GM19240 (cell line): ENCODE measurements at regions not wholly inside any gene's neighbourhood (a gene's known extent, or its start where the extent isn't known, plus 50 kb on each side); places are given as distances from the start of the nearest gene placed in this dataset.

ENCODE experiments used
- DNase-seq: peaks from one replicate; pipeline ENCODE4 v3.0.0; 2011; ENCODE audit warnings: low spot score; ENCODE audit not compliant: insufficient read length

GRCh38 chr16:79408355-79408754 lies 192.2 kb downstream of the MAF start:
- DNase-seq: no peak

GRCh38 chr16:79407461-79408135 lies 192.9 kb downstream of the MAF start:
- no peak for DNase-seq

GRCh38 chr16:79407005-79407404 lies 193.5 kb downstream of the MAF start:
- DNase-seq: no peak

- DNase-seq: no peak
These were observed 196.0 kb downstream of the MAF start for GRCh38 chr16:79404571-79404970.

- DNase-seq: no peak
These were observed 197.0 kb downstream of the MAF start for GRCh38 chr16:79403534-79403933.

GRCh38 chr16:79402920-79403319 lies 197.6 kb downstream of the MAF start:
- no peak for DNase-seq

- no peak for DNase-seq
These were observed 198.2 kb downstream of the MAF start for GRCh38 chr16:79402356-79402755.

GRCh38 chr16:79401782-79402181 lies 198.8 kb downstream of the MAF start:
- DNase-seq: no peak

- no peak for DNase-seq
These were observed 199.4 kb downstream of the MAF start for GRCh38 chr16:79401157-79401556.

GRCh38 chr16:79400462-79401149 lies 199.9 kb downstream of the MAF start:
- DNase-seq: no peak

GRCh38 chr16:79395591-79395990 lies 204.9 kb downstream of the MAF start:
- DNase-seq: no peak

GRCh38 chr16:79394206-79394605 lies 206.3 kb downstream of the MAF start:
- DNase-seq: no peak

- DNase-seq: no peak
These were observed 207.0 kb downstream of the MAF start for GRCh38 chr16:79393564-79393963.

GRCh38 chr16:79393127-79393526 lies 207.4 kb downstream of the MAF start:
- DNase-seq: no peak

- DNase-seq: no peak
These were observed 208.5 kb downstream of the MAF start for GRCh38 chr16:79392081-79392480.

- no peak for DNase-seq
These were observed 209.1 kb downstream of the MAF start for GRCh38 chr16:79391395-79391794.

- DNase-seq: no peak
These were observed 210.0 kb downstream of the MAF start for GRCh38 chr16:79390481-79391051.

- DNase-seq: no peak
These were observed 212.1 kb downstream of the MAF start for GRCh38 chr16:79388396-79388795.

GRCh38 chr16:79386299-79386698 lies 214.2 kb downstream of the MAF start:
- no peak for DNase-seq

- DNase-seq: no peak
These were observed 218.9 kb downstream of the MAF start for GRCh38 chr16:79381603-79382042.

GRCh38 chr16:79380995-79381602 lies 219.4 kb downstream of the MAF start:
- no peak for DNase-seq

GRCh38 chr16:79379095-79379494 lies 221.4 kb downstream of the MAF start:
- DNase-seq: no peak
